ENCODE measurements at regions not wholly inside any gene's neighbourhood (a gene's known extent, or its start where the extent isn't known, plus 50 kb on each side); places are given as distances from the start of the nearest gene placed in this dataset.

- 68 to 75% methylated on average over 3 to 6 of the region's 6 CpGs for WGBS, 2 donors (ENCODE audit: low coverage in 1 of 2)
- Histone ChIP-seq H3K36me3 (no peaks in the 10 kb centered on the region), H3K4me3 (no peak overlapping the region), H3K9me3 (no peaks in the 10 kb centered on the region), H3K4me1 (peaks cover 0 to 4% (median 0%) of the 10 kb centered on the region in 4 donors), H3K27me3 (peaks cover 6% of the 10 kb centered on the region), H3K27ac (no peak overlapping the region)
- intact Hi-C loops (cut with DNase I; ENCODE audit: low total_unique reads) (loop anchor here (1.0 kb wide), 1 partner anchor 49 kb away; no protein-coding TSS in a partner anchor), in situ Hi-C loops (cut with MboI; ENCODE audit: low pct_ligation_motif_present in 1 of 4, low pct_unique_long_range_greater_than_20kb in 1 of 4, low sequenced_read_pairs in 3 of 4) (no loop called here)
- no peak for DNase-seq
- no peak for TF ChIP-seq POLR2AphosphoS5 (IDR thresholded peaks at IDR 0.05)
- TF ChIP-seq EP300 (IDR thresholded peaks at IDR 0.05; ENCODE audit: low read depth): no peak
- no peak for TF ChIP-seq POLR2A (IDR thresholded peaks at IDR 0.05)
- TF ChIP-seq CTCF (IDR thresholded peaks at IDR 0.05): no peak
Observed at GRCh38 chr2:67565761-67566160, 168.6 kb downstream of the ETAA1 start.

- no peak overlapping the region for H3K27ac ChIP-seq
- peaks cover under 1% of the 10 kb centered on the region for H3K27me3 ChIP-seq
- no peak overlapping the region for H3K4me3 ChIP-seq
- no peaks in the 10 kb centered on the region for H3K9me3 ChIP-seq
- in situ Hi-C loops (cut with MboI; ENCODE audit: low pct_ligation_motif_present in 1 of 4, low pct_unique_long_range_greater_than_20kb in 1 of 4, low sequenced_read_pairs in 3 of 4) (no loop called here), intact Hi-C loops (cut with DNase I; ENCODE audit: low total_unique reads) (loop anchor here (1.0 kb wide), 1 partner anchor 48 kb away; no protein-coding TSS in a partner anchor)
- DNase-seq: no peak
- no peaks in the 10 kb centered on the region for H3K36me3 ChIP-seq
- H3K4me1 ChIP-seq: peaks cover 0 to 2% (median 0%) of the 10 kb centered on the region in 4 donors
- TF ChIP-seq CTCF (IDR thresholded peaks at IDR 0.05) (no peak), POLR2A (IDR thresholded peaks at IDR 0.05) (no peak), EP300 (IDR thresholded peaks at IDR 0.05; ENCODE audit: low read depth) (no peak), POLR2AphosphoS5 (IDR thresholded peaks at IDR 0.05) (no peak)
Observed at GRCh38 chr2:67566285-67566684, 169.2 kb downstream of the ETAA1 start.

- DNase-seq: no peak
- intact Hi-C loops (cut with DNase I; ENCODE audit: low total_unique reads) (loop anchor here (1.0 kb wide), 1 partner anchor 47 kb away; no protein-coding TSS in a partner anchor), in situ Hi-C loops (cut with MboI; ENCODE audit: low pct_ligation_motif_present in 1 of 4, low pct_unique_long_range_greater_than_20kb in 1 of 4, low sequenced_read_pairs in 3 of 4) (no loop called here)
- TF ChIP-seq POLR2AphosphoS5 (IDR thresholded peaks at IDR 0.05) (no peak), CTCF (IDR thresholded peaks at IDR 0.05) (no peak), POLR2A (IDR thresholded peaks at IDR 0.05) (no peak), EP300 (IDR thresholded peaks at IDR 0.05; ENCODE audit: low read depth) (no peak)
- Histone ChIP-seq H3K36me3 (no peaks in the 10 kb centered on the region), H3K27ac (no peak overlapping the region), H3K4me3 (no peak overlapping the region), H3K9me3 (no peaks in the 10 kb centered on the region), H3K27me3 (no peaks in the 10 kb centered on the region), H3K4me1 (no peaks in the 10 kb centered on the region)
- WGBS, 2 donors (ENCODE audit: low coverage in 1 of 2): 75 to 96% methylated on average over 4 to 5 of the region's 5 CpGs
Observed at GRCh38 chr2:67566958-67567635, 170.0 kb downstream of the ETAA1 start.

- in situ Hi-C loops (cut with MboI; ENCODE audit: low pct_ligation_motif_present in 1 of 4, low pct_unique_long_range_greater_than_20kb in 1 of 4, low sequenced_read_pairs in 3 of 4) (no loop called here), intact Hi-C loops (cut with DNase I; ENCODE audit: low total_unique reads) (no loop called here)
- H3K27me3 ChIP-seq: no peaks in the 10 kb centered on the region
- no peak overlapping the region for H3K4me3 ChIP-seq
- TF ChIP-seq CTCF (IDR thresholded peaks at IDR 0.05) (no peak), POLR2A (IDR thresholded peaks at IDR 0.05) (no peak), POLR2AphosphoS5 (IDR thresholded peaks at IDR 0.05) (no peak), EP300 (IDR thresholded peaks at IDR 0.05; ENCODE audit: low read depth) (no peak)
- H3K4me1 ChIP-seq: no peaks in the 10 kb centered on the region
- H3K27ac ChIP-seq: no peak overlapping the region
- H3K9me3 ChIP-seq: no peaks in the 10 kb centered on the region
- no peak for DNase-seq
- H3K36me3 ChIP-seq: no peaks in the 10 kb centered on the region
Observed at GRCh38 chr2:67567886-67568285, 170.8 kb downstream of the ETAA1 start.

Data from transverse colon (tissue), 4 donors.